A549 (cell line): ENCODE measurements at regions not wholly inside any gene's neighbourhood (a gene's known extent, or its start where the extent isn't known, plus 50 kb on each side); places are given as distances from the start of the nearest gene placed in this dataset.

Source experiments
- ATAC-seq, 2 experiments: fragments of 200-7000 bp in 1 of 2; fragments of >200 bp in 1 of 2; cut with Nextera tagmentation in 1 of 2; cut with Tn5 transposase in 1 of 2; 3 replicates each; pipeline versions ENCODE4 v1.8.0 to v1.9.1; 2018 to 2020; ENCODE audit warnings: mild to moderate bottlenecking in 1 of 2, moderate library complexity in 1 of 2
- CTCF ChIA-PET: fragments of 300-600 bp; sonication (Branson Sonifier 250); formaldehyde crosslinking; extraction: SDS; loops from one replicate; lab custom pipeline; 2021; ENCODE audit warnings: antibody characterized with exemption, inconsistent platforms; lab: Yijun Ruan, JAX
- POLR2A ChIA-PET: fragments of 350-600 bp; formaldehyde crosslinking; extraction: SDS; loops from one replicate; lab custom pipeline; 2021; ENCODE audit warnings: antibody characterized with exemption, inconsistent platforms; lab: Yijun Ruan, JAX
- DNase-seq, 2 experiments: peaks; one replicate each; pipeline versions ENCODE4 v3.0.0 to v3.0.0-alpha.2; 2011 to 2016; ENCODE audit warnings: low read depth in 1 of 2, low spot score in 1 of 2
- FAIRE-seq: peaks from 2 replicates; lab custom pipeline; 2011; peaks lifted over from hg19 to GRCh38; lab: Jason Lieb, UNC
- H3K27ac ChIP-seq, 2 experiments: fragments of >200 bp; sonication (Bioruptor Twin); formaldehyde crosslinking; 3 replicates each; pipeline ENCODE4 v1.5.1; 2016 to 2017
- H3K4me1 ChIP-seq: fragments of >200 bp; sonication (Bioruptor Twin); formaldehyde crosslinking; 3 replicates; pipeline ENCODE4 v1.6.1; 2016
- H3K4me2 ChIP-seq: fragments of >200 bp; sonication (Bioruptor Twin); formaldehyde crosslinking; 3 replicates; pipeline ENCODE4 v1.6.1; 2016
- H3K4me3 ChIP-seq: fragments of >200 bp; sonication (Bioruptor Twin); formaldehyde crosslinking; 3 replicates; pipeline ENCODE4 v1.5.1; 2016
- H3K9me3 ChIP-seq: fragments of >200 bp; sonication (Bioruptor Twin); formaldehyde crosslinking; 3 replicates; pipeline ENCODE4 v1.6.1; 2016
- ATOH8 ChIP-seq: fragments of 250-450 bp; sonication (Bioruptor Pico); IDR thresholded peaks from 2 replicates; pipeline ENCODE4 v1.5.0; 2020; ENCODE audit warnings: low read depth, mild to moderate bottlenecking, moderate library complexity
- CBX2 ChIP-seq: fragments of 200-600 bp; sonication (generic); IDR thresholded peaks from 2 replicates; pipeline ENCODE4 v1.6.1; 2016; ENCODE audit warnings: low read depth, mild to moderate bottlenecking, borderline replicate concordance
- CBX8 ChIP-seq: fragments of 200-600 bp; sonication (generic); IDR thresholded peaks from 2 replicates; pipeline ENCODE4 v1.6.1; 2016
- CHD2 ChIP-seq: fragments of 150-350 bp; IDR thresholded peaks from 2 replicates; pipeline ENCODE4 v1.6.1; 2014; ENCODE audit warnings: low read length; ENCODE audit not compliant: partially characterized antibody
- CHD4 ChIP-seq: fragments of 200-600 bp; sonication (generic); IDR thresholded peaks from 2 replicates; pipeline ENCODE4 v1.6.1; 2016; ENCODE audit warnings: antibody characterized with exemption, mild to moderate bottlenecking, borderline replicate concordance
- EHF ChIP-seq: fragments of 250-450 bp; sonication (Bioruptor Pico); IDR thresholded peaks from 2 replicates; pipeline ENCODE4 v1.5.0; 2020; ENCODE audit warnings: mild to moderate bottlenecking
- EP300 ChIP-seq, 2 experiments: fragments of >200 bp; sonication (Bioruptor Twin); formaldehyde crosslinking; IDR thresholded peaks; 2 replicates in 1 of 2; 3 replicates in 1 of 2; pipeline ENCODE4 v1.6.1; 2016 to 2017
- FOSB ChIP-seq: fragments of 250-450 bp; sonication (Bioruptor Pico); IDR thresholded peaks from 2 replicates; pipeline ENCODE4 v1.5.0; 2020; ENCODE audit warnings: mild to moderate bottlenecking, moderate library complexity
- GATA3 ChIP-seq: IDR thresholded peaks from 2 replicates; pipeline ENCODE4 v1.6.1; 2012; ENCODE audit warnings: borderline replicate concordance
- HDAC2 ChIP-seq: fragments of 200-600 bp; sonication (generic); IDR thresholded peaks from 2 replicates; pipeline ENCODE4 v1.6.1; 2016
- HES2 ChIP-seq: fragments of >200 bp; sonication (Bioruptor Twin); formaldehyde crosslinking; IDR thresholded peaks from 2 replicates; pipeline ENCODE4 v1.6.1; 2016
- HEYL ChIP-seq: fragments of 250-450 bp; sonication (Bioruptor Pico); IDR thresholded peaks from 2 replicates; pipeline ENCODE4 v1.8.0; 2021; ENCODE audit warnings: mild to moderate bottlenecking, moderate library complexity
- HOXB5 ChIP-seq: fragments of 250-450 bp; sonication (Bioruptor Pico); IDR thresholded peaks from 2 replicates; pipeline ENCODE4 v1.5.0; 2020; ENCODE audit warnings: mild to moderate bottlenecking, moderate library complexity
- KDM1A ChIP-seq: fragments of 200-600 bp; sonication (generic); IDR thresholded peaks from 2 replicates; pipeline ENCODE4 v1.6.1; 2016; ENCODE audit warnings: low read depth, mild to moderate bottlenecking
- MAFK ChIP-seq: fragments of 450-650 bp; IDR thresholded peaks from 2 replicates; pipeline ENCODE4 v1.6.1; 2014; ENCODE audit not compliant: partially characterized antibody
- MAZ ChIP-seq: fragments of 150-350 bp; IDR thresholded peaks from 2 replicates; pipeline ENCODE4 v1.6.1; 2014; ENCODE audit warnings: antibody characterized with exemption, low read depth, low read length, borderline replicate concordance
- MYC ChIP-seq: IDR thresholded peaks from 2 replicates; pipeline ENCODE4 v1.6.1; 2012; ENCODE audit warnings: mild to moderate bottlenecking, inconsistent platforms, low read length, improper control_type of control experiment, borderline replicate concordance
- NFE2L2 ChIP-seq: fragments of 150-350 bp; conservative IDR thresholded peaks from 2 replicates; pipeline ENCODE4 v1.6.1; 2014; ENCODE audit warnings: low read length
- NPAS2 ChIP-seq: fragments of 250-450 bp; sonication (Bioruptor Pico); IDR thresholded peaks from 2 replicates; pipeline ENCODE4 v1.8.0; 2022; ENCODE audit warnings: mild to moderate bottlenecking, moderate library complexity, borderline replicate concordance
- POLR2A ChIP-seq: IDR thresholded peaks from 2 replicates; pipeline ENCODE4 v1.6.1; 2012; ENCODE audit warnings: mild to moderate bottlenecking, low read length
- POLR2AphosphoS2 ChIP-seq: conservative IDR thresholded peaks from 2 replicates; pipeline ENCODE4 v1.6.1; 2012; ENCODE audit warnings: low read length, improper control_type of control experiment, inconsistent platforms
- RAD21 ChIP-seq, 2 experiments: fragments of >200 bp in 1 of 2; sonication (Bioruptor Twin) in 1 of 2; formaldehyde crosslinking in 1 of 2; IDR thresholded peaks in 1 of 2; conservative IDR thresholded peaks in 1 of 2; 2 replicates in 1 of 2; 3 replicates in 1 of 2; pipeline ENCODE4 v1.6.1; 2012 to 2018; ENCODE audit warnings: inconsistent platforms in 1 of 2
- RARB ChIP-seq: fragments of 250-450 bp; sonication (Bioruptor Pico); IDR thresholded peaks from 2 replicates; pipeline ENCODE4 v1.8.0; 2021; ENCODE audit warnings: mild to moderate bottlenecking, moderate library complexity
- RFX5 ChIP-seq: fragments of 450-650 bp; IDR thresholded peaks from 2 replicates; pipeline ENCODE4 v1.7.1; 2014; ENCODE audit warnings: antibody characterized with exemption, mild to moderate bottlenecking, moderate library complexity
- RNF2 ChIP-seq: fragments of 200-600 bp; sonication (generic); IDR thresholded peaks from 2 replicates; pipeline ENCODE4 v1.6.1; 2016; ENCODE audit warnings: low read depth, mild to moderate bottlenecking, antibody characterized with exemption, moderate library complexity, borderline replicate concordance
- SREBF2 ChIP-seq: fragments of 450-650 bp; IDR thresholded peaks from 2 replicates; pipeline ENCODE4 v1.6.1; 2014; ENCODE audit warnings: mild to moderate bottlenecking, moderate library complexity
- TFCP2L1 ChIP-seq: fragments of 250-450 bp; sonication (Bioruptor Pico); IDR thresholded peaks from 2 replicates; pipeline ENCODE4 v1.5.0; 2021; ENCODE audit warnings: mild to moderate bottlenecking
- TP53 ChIP-seq: fragments of 250-450 bp; sonication (Bioruptor Pico); IDR thresholded peaks from 2 replicates; pipeline ENCODE4 v1.5.0; 2021; ENCODE audit warnings: mild to moderate bottlenecking, moderate library complexity
- ZSCAN20 ChIP-seq: fragments of 250-450 bp; sonication (Bioruptor Pico); IDR thresholded peaks from 2 replicates; pipeline ENCODE4 v1.8.0; 2022; ENCODE audit warnings: mild to moderate bottlenecking, moderate library complexity
- WGBS: methylation state at CpG from one replicate; pipeline ENCODE4 v1.1.6; 2017; ENCODE audit errors: missing lambda C conversion rate; 5-methylcytosine and 5-hydroxymethylcytosine counted together

- H3K4me3 ChIP-seq = no peak overlapping the region
- ATAC-seq = no peak
- no peak for FAIRE-seq
- no peak for DNase-seq
- CTCF ChIA-PET = interaction anchor here (0.5 kb wide), 1 partner anchor 103 kb away, joined by 3 read pairs; no protein-coding TSS in a partner anchor
- H3K27ac ChIP-seq = no peak overlapping the region
- H3K9me3 ChIP-seq = no peaks in the 10 kb centered on the region
- H3K4me1 ChIP-seq = peaks cover 15% of the 10 kb centered on the region; the same call in 2 of the 3 replicates
- TF ChIP-seq EP300 (IDR thresholded peaks at IDR 0.05) (no peak), CHD2 (no peak), CBX2 (no peak), RARB (no peak), POLR2AphosphoS2 (no peak), HDAC2 (no peak), POLR2A (no peak), NFE2L2 (no peak), HOXB5 (no peak), TP53 (CRISPR knock-in tag) (no peak), TFCP2L1 (CRISPR knock-in tag) (no peak), ZSCAN20 (CRISPR knock-in tag) (no peak), NPAS2 (CRISPR knock-in tag) (no peak), MAZ (no peak), CHD4 (no peak), KDM1A (no peak), CBX8 (no peak), ATOH8 (CRISPR knock-in tag) (no peak), EHF (no peak)
- TF ChIP-seq, all 56 proteins: peak for 0
- WGBS = 78% methylated on average over 2 of the region's 2 CpGs
- POLR2A ChIA-PET = no interaction called here
- H3K4me2 ChIP-seq = no peak overlapping the region
Measured at GRCh38 chr21:16162953-16163352, 433.2 kb downstream of the USP25 start.

GRCh38 chr21:16169102-16169511 lies 439.3 kb downstream of the USP25 start:
- WGBS = 63% methylated on average over 4 of the region's 4 CpGs
- CTCF ChIA-PET = no interaction called here
- peak; percentile 21 for TF ChIP-seq MAFK
- TF ChIP-seq HEYL = no peak
- H3K4me3 ChIP-seq = no peak overlapping the region
- no peak for DNase-seq
- no peak for ATAC-seq
- no peak for FAIRE-seq
- no peaks in the 10 kb centered on the region for H3K9me3 ChIP-seq
- POLR2A ChIA-PET = no interaction called here
- peak overlapping the region in 1 of 2 experiments; percentile 24; a peak in 1 of 6 replicates for H3K27ac ChIP-seq
- H3K4me1 ChIP-seq = peaks cover 18% of the 10 kb centered on the region
- peak overlapping the region; percentile 53 for H3K4me2 ChIP-seq

- WGBS = 62% methylated on average over 1 of the region's 1 CpG
- DNase-seq = no peak
- no peak for FAIRE-seq
- H3K4me1 ChIP-seq = peaks cover 18% of the 10 kb centered on the region
- peak overlapping the region; percentile 53 for H3K4me2 ChIP-seq
- TF ChIP-seq HES2 (no peak), GATA3 (0 out of 2 replicates have a peak, but pooled peaks have one; percentile 19)
- H3K27ac ChIP-seq = peak overlapping the region in 1 of 2 experiments; percentile 24; a peak in 1 of 6 replicates
- POLR2A ChIA-PET = no interaction called here
- no peaks in the 10 kb centered on the region for H3K9me3 ChIP-seq
- no peak overlapping the region for H3K4me3 ChIP-seq
- ATAC-seq = no peak
- CTCF ChIA-PET = no interaction called here
Measured at GRCh38 chr21:16169779-16170178, 440.0 kb downstream of the USP25 start.

- TF ChIP-seq MYC = no peak
- TF ChIP-seq RNF2 = no peak
- no peak for TF ChIP-seq HES2
- TF ChIP-seq TP53 (CRISPR knock-in tag) = no peak
- TF ChIP-seq RAD21 (conservative IDR thresholded peaks at IDR 0.05 in 1 of 2, IDR thresholded peaks at IDR 0.05 in 1 of 2) = no peak
- no peak for TF ChIP-seq GATA3
- no peak for TF ChIP-seq RFX5
- no peak for TF ChIP-seq TFCP2L1 (CRISPR knock-in tag)
- no peak for TF ChIP-seq FOSB
- no peak for TF ChIP-seq SREBF2
- TF ChIP-seq, all 56 proteins: peak for 0
- no peak overlapping the region for H3K4me2 ChIP-seq
- DNase-seq (no peak), FAIRE-seq (no peak), ATAC-seq (no peak)
- H3K9me3 ChIP-seq = no peaks in the 10 kb centered on the region
- H3K4me1 ChIP-seq = peaks cover 24% of the 10 kb centered on the region
- ChIA-PET CTCF (no interaction called here), POLR2A (no interaction called here)
- H3K27ac ChIP-seq = no peak overlapping the region
- no peak overlapping the region for H3K4me3 ChIP-seq
Measured at GRCh38 chr21:16176570-16176969, 446.8 kb downstream of the USP25 start.
